SU-DHL-6 (cell line): ENCODE measurements at regions not wholly inside any gene's neighbourhood (a gene's known extent, or its start where the extent isn't known, plus 50 kb on each side); places are given as distances from the start of the nearest gene placed in this dataset.

ENCODE experiments used
- H2AFZ ChIP-seq: fragments of 200-600 bp; sonication (generic); 2 replicates; pipeline ENCODE4 v1.6.1; 2014; ENCODE audit warnings: low read depth, mild to moderate bottlenecking, moderate library complexity, mixed read lengths, antibody characterized with exemption, low read length; ENCODE audit not compliant: severe bottlenecking
- H3F3A ChIP-seq: fragments of 200-600 bp; shearing (Covaris generic); 2 replicates; pipeline ENCODE4 v1.6.0; 2016; ENCODE audit warnings: antibody characterized with exemption, mild to moderate bottlenecking; ENCODE audit not compliant: insufficient read depth
- H3K27ac ChIP-seq: fragments of 200-600 bp; sonication (generic); 2 replicates; pipeline ENCODE4 v1.5.1; 2016; ENCODE audit warnings: low read depth, mild to moderate bottlenecking, low read length, moderate library complexity, mixed read lengths
- H3K27me3 ChIP-seq: fragments of 200-600 bp; sonication (generic), shearing (Covaris generic); 2 replicates; pipeline ENCODE4 v1.6.0; 2014; ENCODE audit warnings: mild to moderate bottlenecking, low read length
- H3K36me3 ChIP-seq: fragments of 200-600 bp; sonication (generic); 2 replicates; pipeline ENCODE4 v1.6.1; 2014; ENCODE audit warnings: mild to moderate bottlenecking, low read length, mixed read lengths
- H3K4me2 ChIP-seq: fragments of 300-600, 200-600 bp; shearing (Covaris generic), sonication (generic); 2 replicates; pipeline ENCODE4 v1.6.0; 2014; ENCODE audit warnings: low read length, low read depth, mild to moderate bottlenecking; ENCODE audit not compliant: poor library complexity, severe bottlenecking
- H3K4me3 ChIP-seq: fragments of 200-600 bp; sonication (generic); 2 replicates; pipeline ENCODE4 v1.5.1; 2014; ENCODE audit warnings: antibody characterized with exemption, low read length, mild to moderate bottlenecking, mixed read lengths; ENCODE audit not compliant: insufficient read depth, poor library complexity, severe bottlenecking
- H3K79me2 ChIP-seq: fragments of 200-600 bp; sonication (generic); 2 replicates; pipeline ENCODE4 v1.6.1; 2014; ENCODE audit warnings: mild to moderate bottlenecking, low read length, moderate library complexity; ENCODE audit not compliant: insufficient read depth
- H3K9ac ChIP-seq: fragments of 200-600 bp; sonication (generic); 2 replicates; pipeline ENCODE4 v1.7.0; 2014; ENCODE audit warnings: mild to moderate bottlenecking, low read length
- H3K9me2 ChIP-seq: fragments of 200-600 bp; sonication (generic); replicated peaks from 2 replicates; pipeline ENCODE4 v1.6.1; 2014; ENCODE audit warnings: low read length; ENCODE audit not compliant: insufficient read depth
- H3K9me3 ChIP-seq: fragments of 200-600 bp; sonication (generic); 2 replicates; pipeline ENCODE4 v1.6.1; 2014; ENCODE audit warnings: low read length, mixed read lengths; ENCODE audit not compliant: insufficient read depth
- H4K20me1 ChIP-seq: fragments of 200-600 bp; sonication (generic); 2 replicates; pipeline ENCODE4 v1.6.1; 2014; ENCODE audit warnings: low read depth, mild to moderate bottlenecking, antibody characterized with exemption, low read length, moderate library complexity, mixed read lengths
- EZH2phosphoT487 ChIP-seq: fragments of 200-600 bp; sonication (generic), shearing (Covaris generic); conservative IDR thresholded peaks from 2 replicates; pipeline ENCODE4 v1.6.1; 2018; ENCODE audit warnings: mild to moderate bottlenecking, antibody characterized with exemption, low read length, moderate library complexity, mixed read lengths
- TF ChIP-seq, protein P1 (sequence below): fragments of 200-600 bp; sonication (generic); IDR thresholded peaks from one replicate; pipeline ENCODE4 v1.5.1; 2017; ENCODE audit warnings: antibody characterized with exemption, mild to moderate bottlenecking, low read length, moderate library complexity; ENCODE audit not compliant: insufficient read depth, poor library complexity, severe bottlenecking

GRCh38 chr13:87198371-87198770 is 472.8 kb upstream of the SLITRK5 start:
- TF ChIP-seq, protein P1, sequence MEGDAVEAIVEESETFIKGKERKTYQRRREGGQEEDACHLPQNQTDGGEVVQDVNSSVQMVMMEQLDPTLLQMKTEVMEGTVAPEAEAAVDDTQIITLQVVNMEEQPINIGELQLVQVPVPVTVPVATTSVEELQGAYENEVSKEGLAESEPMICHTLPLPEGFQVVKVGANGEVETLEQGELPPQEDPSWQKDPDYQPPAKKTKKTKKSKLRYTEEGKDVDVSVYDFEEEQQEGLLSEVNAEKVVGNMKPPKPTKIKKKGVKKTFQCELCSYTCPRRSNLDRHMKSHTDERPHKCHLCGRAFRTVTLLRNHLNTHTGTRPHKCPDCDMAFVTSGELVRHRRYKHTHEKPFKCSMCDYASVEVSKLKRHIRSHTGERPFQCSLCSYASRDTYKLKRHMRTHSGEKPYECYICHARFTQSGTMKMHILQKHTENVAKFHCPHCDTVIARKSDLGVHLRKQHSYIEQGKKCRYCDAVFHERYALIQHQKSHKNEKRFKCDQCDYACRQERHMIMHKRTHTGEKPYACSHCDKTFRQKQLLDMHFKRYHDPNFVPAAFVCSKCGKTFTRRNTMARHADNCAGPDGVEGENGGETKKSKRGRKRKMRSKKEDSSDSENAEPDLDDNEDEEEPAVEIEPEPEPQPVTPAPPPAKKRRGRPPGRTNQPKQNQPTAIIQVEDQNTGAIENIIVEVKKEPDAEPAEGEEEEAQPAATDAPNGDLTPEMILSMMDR: no peak
- no peak for TF ChIP-seq EZH2phosphoT487
- H3K4me2 ChIP-seq: no peak overlapping the region
- no peak overlapping the region for H3K9ac ChIP-seq
- no peak overlapping the region for H2AFZ ChIP-seq
- no peak overlapping the region for H3K4me3 ChIP-seq
- no peaks in the 10 kb centered on the region for H4K20me1 ChIP-seq
- H3F3A ChIP-seq: no peaks in the 10 kb centered on the region
- H3K27ac ChIP-seq: no peak overlapping the region
- H3K27me3 ChIP-seq: no peaks in the 10 kb centered on the region
- H3K79me2 ChIP-seq: no peaks in the 10 kb centered on the region
- H3K9me3 ChIP-seq: no peaks in the 10 kb centered on the region
- H3K36me3 ChIP-seq: no peaks in the 10 kb centered on the region
- no peaks in the 10 kb centered on the region for H3K9me2 ChIP-seq

GRCh38 chr13:87206708-87207107 is 464.5 kb upstream of the SLITRK5 start:
- no peak overlapping the region for H3K27ac ChIP-seq
- H3K79me2 ChIP-seq: no peaks in the 10 kb centered on the region
- no peak overlapping the region for H3K9ac ChIP-seq
- no peaks in the 10 kb centered on the region for H3K9me3 ChIP-seq
- no peaks in the 10 kb centered on the region for H3F3A ChIP-seq
- no peak overlapping the region for H3K4me2 ChIP-seq
- no peaks in the 10 kb centered on the region for H3K27me3 ChIP-seq
- H4K20me1 ChIP-seq: no peaks in the 10 kb centered on the region
- H3K4me3 ChIP-seq: no peak overlapping the region
- TF ChIP-seq EZH2phosphoT487: no peak
- TF ChIP-seq, protein P1: no peak
- no peaks in the 10 kb centered on the region for H3K9me2 ChIP-seq
- no peaks in the 10 kb centered on the region for H3K36me3 ChIP-seq
- no peak overlapping the region for H2AFZ ChIP-seq

DNA sequence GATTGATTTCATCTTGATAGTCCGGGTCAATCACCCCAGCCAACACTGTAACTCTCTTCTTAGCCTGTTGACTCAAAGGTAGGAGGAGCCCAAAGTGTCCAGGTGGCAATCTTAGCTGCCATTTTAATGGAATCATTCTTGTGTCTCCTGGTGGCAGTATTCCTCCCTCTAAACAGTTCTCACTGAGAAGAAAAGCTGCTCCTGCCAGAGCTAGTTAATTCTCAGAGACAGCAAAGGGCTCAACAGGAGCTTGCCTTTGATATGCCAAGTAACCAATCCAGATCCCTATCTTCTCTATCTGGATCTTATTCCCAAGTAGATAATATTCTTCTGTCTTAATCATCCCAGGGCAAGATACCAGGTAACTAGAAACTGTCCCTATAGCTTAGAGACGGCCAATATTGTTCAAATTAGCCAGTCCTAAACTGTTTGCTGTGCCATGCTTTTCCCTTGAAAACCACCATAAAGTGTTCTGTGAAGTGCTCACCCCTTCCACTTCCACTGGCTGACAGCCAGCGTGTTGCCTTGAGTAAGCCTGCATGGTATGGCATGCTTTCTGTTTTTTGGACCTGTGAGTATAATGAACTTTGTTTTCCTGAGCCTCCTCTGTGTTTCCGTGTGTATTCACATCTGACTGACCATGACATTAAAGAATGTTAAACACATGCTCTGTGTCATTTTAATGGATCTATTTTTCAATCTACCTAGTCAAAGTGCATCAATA is 463.7 kb upstream of the SLITRK5 start:
- no peak overlapping the region for H3K9ac ChIP-seq
- no peaks in the 10 kb centered on the region for H3K79me2 ChIP-seq
- H4K20me1 ChIP-seq: no peaks in the 10 kb centered on the region
- no peaks in the 10 kb centered on the region for H3K36me3 ChIP-seq
- no peaks in the 10 kb centered on the region for H3K9me2 ChIP-seq
- H2AFZ ChIP-seq: no peak overlapping the region
- no peak overlapping the region for H3K27ac ChIP-seq
- H3K4me3 ChIP-seq: no peak overlapping the region
- H3K27me3 ChIP-seq: no peaks in the 10 kb centered on the region
- no peaks in the 10 kb centered on the region for H3K9me3 ChIP-seq
- H3K4me2 ChIP-seq: no peak overlapping the region
- TF ChIP-seq, protein P1: no peak
- TF ChIP-seq EZH2phosphoT487: no peak
- no peaks in the 10 kb centered on the region for H3F3A ChIP-seq
